ENCODE measurements at regions not wholly inside any gene's neighbourhood (a gene's known extent, or its start where the extent isn't known, plus 50 kb on each side); places are given as distances from the start of the nearest gene placed in this dataset.

DNA sequence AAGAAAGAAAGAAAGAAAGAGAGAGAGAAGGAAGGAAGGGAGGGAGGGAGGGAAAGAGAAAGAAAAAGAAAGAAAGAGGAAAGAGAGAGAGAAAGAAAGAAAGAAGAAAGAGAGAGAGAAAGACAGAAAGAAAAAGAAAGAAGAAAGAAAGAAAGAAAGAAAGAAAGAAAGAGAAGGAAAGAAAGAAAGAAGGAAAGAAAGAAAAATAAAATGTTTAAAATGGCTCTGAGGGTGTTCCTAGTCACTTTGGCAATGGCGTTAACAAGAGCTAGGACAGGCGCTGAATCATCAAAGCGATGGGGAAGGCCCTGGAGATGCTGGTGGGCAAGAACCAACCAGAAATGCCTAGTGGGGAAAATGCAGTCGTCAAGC, 77.8 kb upstream of the GPC1 start:
- H3K9me3 ChIP-seq (ENCODE audit: low read depth), result no peaks in the 10 kb centered on the region
- no peaks in the 10 kb centered on the region for H3K79me2 ChIP-seq
- H2AFZ ChIP-seq, result no peak overlapping the region
- WGBS (ENCODE audit: low lambda C conversion rate, missing lambda C conversion rate), result 87% methylated on average over 4 of the region's 4 CpGs
- H3K27me3 ChIP-seq, result no peaks in the 10 kb centered on the region
- H4K20me1 ChIP-seq (ENCODE audit: insufficient read depth, poor library complexity, severe bottlenecking), result no peaks in the 10 kb centered on the region
- H3K4me3 ChIP-seq, result no peak overlapping the region
- H3K36me3 ChIP-seq (replicated peaks; ENCODE audit: insufficient read depth, low read depth), result no peaks in the 10 kb centered on the region
- H3K4me1 ChIP-seq (ENCODE audit: insufficient read depth), result no peaks in the 10 kb centered on the region
- H3K9me2 ChIP-seq (replicated peaks; ENCODE audit: insufficient read depth), result no peaks in the 10 kb centered on the region
- TF ChIP-seq EZH2 (IDR thresholded peaks at IDR 0.05; ENCODE audit: borderline replicate concordance) (no peak), EZH2phosphoT487 (IDR thresholded peaks at IDR 0.05; ENCODE audit: low read depth, severe bottlenecking, unreplicated experiment) (no peak), CTCF (IDR thresholded peaks at IDR 0.05; ENCODE audit: poor library complexity) (no peak)
- H3K27ac ChIP-seq, result no peak overlapping the region
- H3K4me2 ChIP-seq, result no peak overlapping the region
- DNase-seq (ENCODE audit: low spot score), result no peak

DNA sequence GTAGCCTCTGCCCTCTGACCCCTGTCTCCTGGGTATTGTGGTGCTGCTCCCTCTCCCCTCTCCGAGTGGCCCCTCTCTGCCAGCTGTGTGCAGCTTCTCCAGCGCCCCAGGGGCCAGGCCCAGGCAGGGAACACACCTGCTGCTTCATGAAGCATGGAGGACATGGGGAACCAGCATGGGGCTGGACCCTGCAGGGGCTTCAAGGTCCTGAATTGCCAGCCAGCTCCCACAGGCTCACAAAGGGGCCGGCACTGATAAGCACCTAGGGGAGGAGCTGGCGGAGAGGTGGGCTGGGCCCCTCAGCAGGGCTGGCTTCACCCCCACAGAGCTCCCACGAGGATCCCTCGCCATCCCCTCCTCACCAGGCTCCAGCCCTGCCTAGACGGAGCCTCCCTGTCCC, 77.4 kb upstream of the GPC1 start:
- no peaks in the 10 kb centered on the region for H3K27me3 ChIP-seq
- H3K4me1 ChIP-seq (ENCODE audit: insufficient read depth), result no peaks in the 10 kb centered on the region
- H3K36me3 ChIP-seq (replicated peaks; ENCODE audit: insufficient read depth, low read depth), result no peaks in the 10 kb centered on the region
- no peaks in the 10 kb centered on the region for H4K20me1 ChIP-seq (ENCODE audit: insufficient read depth, poor library complexity, severe bottlenecking)
- H3K79me2 ChIP-seq, result no peaks in the 10 kb centered on the region
- H3K4me2 ChIP-seq, result no peak overlapping the region
- 86% methylated on average over 6 of the region's 7 CpGs for WGBS (ENCODE audit: low lambda C conversion rate, missing lambda C conversion rate)
- no peak overlapping the region for H2AFZ ChIP-seq
- H3K27ac ChIP-seq, result no peak overlapping the region
- no peak for DNase-seq (ENCODE audit: low spot score)
- no peaks in the 10 kb centered on the region for H3K9me3 ChIP-seq (ENCODE audit: low read depth)
- TF ChIP-seq EZH2phosphoT487 (IDR thresholded peaks at IDR 0.05; ENCODE audit: low read depth, severe bottlenecking, unreplicated experiment), result no peak
- TF ChIP-seq CTCF (IDR thresholded peaks at IDR 0.05; ENCODE audit: poor library complexity), result no peak
- TF ChIP-seq EZH2 (IDR thresholded peaks at IDR 0.05; ENCODE audit: borderline replicate concordance), result no peak
- no peaks in the 10 kb centered on the region for H3K9me2 ChIP-seq (replicated peaks; ENCODE audit: insufficient read depth)
- H3K4me3 ChIP-seq, result no peak overlapping the region

- DNase-seq (ENCODE audit: low spot score), result no peak
- no peaks in the 10 kb centered on the region for H3K36me3 ChIP-seq (replicated peaks; ENCODE audit: insufficient read depth, low read depth)
- H4K20me1 ChIP-seq (ENCODE audit: insufficient read depth, poor library complexity, severe bottlenecking), result no peaks in the 10 kb centered on the region
- H2AFZ ChIP-seq, result no peak overlapping the region
- no peak overlapping the region for H3K4me2 ChIP-seq
- no peaks in the 10 kb centered on the region for H3K27me3 ChIP-seq
- TF ChIP-seq EZH2 (IDR thresholded peaks at IDR 0.05; ENCODE audit: borderline replicate concordance) (no peak), CTCF (IDR thresholded peaks at IDR 0.05; ENCODE audit: poor library complexity) (no peak), EZH2phosphoT487 (IDR thresholded peaks at IDR 0.05; ENCODE audit: low read depth, severe bottlenecking, unreplicated experiment) (no peak)
- no peaks in the 10 kb centered on the region for H3K79me2 ChIP-seq
- H3K9me3 ChIP-seq (ENCODE audit: low read depth), result no peaks in the 10 kb centered on the region
- H3K4me3 ChIP-seq, result no peak overlapping the region
- no peaks in the 10 kb centered on the region for H3K4me1 ChIP-seq (ENCODE audit: insufficient read depth)
- H3K9me2 ChIP-seq (replicated peaks; ENCODE audit: insufficient read depth), result no peaks in the 10 kb centered on the region
- WGBS (ENCODE audit: low lambda C conversion rate, missing lambda C conversion rate), result 89% methylated on average over 9 of the region's 13 CpGs
- no peak overlapping the region for H3K27ac ChIP-seq
These were observed 76.6 kb upstream of the GPC1 start for GRCh38 chr2:240358821-240359397.

GRCh38 chr2:240359695-240360094, 75.8 kb upstream of the GPC1 start:
- Histone ChIP-seq H2AFZ (no peak overlapping the region), H4K20me1 (ENCODE audit: insufficient read depth, poor library complexity, severe bottlenecking) (no peaks in the 10 kb centered on the region), H3K79me2 (no peaks in the 10 kb centered on the region), H3K9me3 (ENCODE audit: low read depth) (no peaks in the 10 kb centered on the region), H3K9me2 (replicated peaks; ENCODE audit: insufficient read depth) (no peaks in the 10 kb centered on the region), H3K27ac (no peak overlapping the region), H3K4me1 (ENCODE audit: insufficient read depth) (no peaks in the 10 kb centered on the region), H3K27me3 (no peaks in the 10 kb centered on the region), H3K4me3 (no peak overlapping the region), H3K4me2 (no peak overlapping the region), H3K36me3 (replicated peaks; ENCODE audit: insufficient read depth, low read depth) (no peaks in the 10 kb centered on the region)
- no peak for DNase-seq (ENCODE audit: low spot score)
- WGBS (ENCODE audit: low lambda C conversion rate, missing lambda C conversion rate), result 89% methylated on average over 3 of the region's 3 CpGs
- TF ChIP-seq EZH2 (IDR thresholded peaks at IDR 0.05; ENCODE audit: borderline replicate concordance) (no peak), CTCF (IDR thresholded peaks at IDR 0.05; ENCODE audit: poor library complexity) (no peak), EZH2phosphoT487 (IDR thresholded peaks at IDR 0.05; ENCODE audit: low read depth, severe bottlenecking, unreplicated experiment) (no peak)
